ENCODE measurements at regions not wholly inside any gene's neighbourhood (a gene's known extent, or its start where the extent isn't known, plus 50 kb on each side); places are given as distances from the start of the nearest gene placed in this dataset.
"Not testable (repeated sequence)": the region's sequence is repeated elsewhere in the genome, so short reads cannot be mapped to it uniquely, and the experiment has no call there.

DNA sequence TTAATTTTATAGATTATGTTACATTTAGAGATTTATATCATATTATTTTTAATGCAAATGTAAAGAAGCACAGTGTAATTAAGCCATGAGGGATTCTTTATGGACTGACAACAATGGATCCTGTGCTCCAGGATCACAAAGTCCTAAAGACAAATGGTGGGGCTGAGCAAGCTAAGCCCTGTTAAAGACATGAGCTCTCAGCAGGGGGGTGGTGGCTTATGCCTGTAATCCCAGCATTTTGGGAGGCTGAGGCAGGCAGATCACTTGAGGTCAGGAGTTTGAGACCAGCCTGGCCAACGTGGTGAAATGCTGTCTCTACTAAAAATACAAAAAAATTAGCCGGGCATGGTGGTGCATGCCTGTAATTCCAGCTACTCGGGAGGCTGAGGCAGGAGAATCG, 160.8 kb upstream of the RGS6 start:
- TF ChIP-seq, protein P1, sequence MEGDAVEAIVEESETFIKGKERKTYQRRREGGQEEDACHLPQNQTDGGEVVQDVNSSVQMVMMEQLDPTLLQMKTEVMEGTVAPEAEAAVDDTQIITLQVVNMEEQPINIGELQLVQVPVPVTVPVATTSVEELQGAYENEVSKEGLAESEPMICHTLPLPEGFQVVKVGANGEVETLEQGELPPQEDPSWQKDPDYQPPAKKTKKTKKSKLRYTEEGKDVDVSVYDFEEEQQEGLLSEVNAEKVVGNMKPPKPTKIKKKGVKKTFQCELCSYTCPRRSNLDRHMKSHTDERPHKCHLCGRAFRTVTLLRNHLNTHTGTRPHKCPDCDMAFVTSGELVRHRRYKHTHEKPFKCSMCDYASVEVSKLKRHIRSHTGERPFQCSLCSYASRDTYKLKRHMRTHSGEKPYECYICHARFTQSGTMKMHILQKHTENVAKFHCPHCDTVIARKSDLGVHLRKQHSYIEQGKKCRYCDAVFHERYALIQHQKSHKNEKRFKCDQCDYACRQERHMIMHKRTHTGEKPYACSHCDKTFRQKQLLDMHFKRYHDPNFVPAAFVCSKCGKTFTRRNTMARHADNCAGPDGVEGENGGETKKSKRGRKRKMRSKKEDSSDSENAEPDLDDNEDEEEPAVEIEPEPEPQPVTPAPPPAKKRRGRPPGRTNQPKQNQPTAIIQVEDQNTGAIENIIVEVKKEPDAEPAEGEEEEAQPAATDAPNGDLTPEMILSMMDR (IDR thresholded peaks at IDR 0.05; ENCODE audit: extremely low read depth in 1 of 2, insufficient read depth in 1 of 2, low read depth in 1 of 2, low read length in 2 of 2) = not testable (repeated sequence)
- not testable (repeated sequence) for TF ChIP-seq JUN (IDR thresholded peaks at IDR 0.05; ENCODE audit: borderline replicate concordance, insufficient read depth, insufficient read length, low read depth); POLR2A (IDR thresholded peaks at IDR 0.05; ENCODE audit: low read depth, low read length); POLR2AphosphoS5 (IDR thresholded peaks at IDR 0.05; ENCODE audit: insufficient read depth, low read depth, low read length)
